Esophagus squamous epithelium (tissue), 5 donors: ENCODE measurements at regions not wholly inside any gene's neighbourhood (a gene's known extent, or its start where the extent isn't known, plus 50 kb on each side); places are given as distances from the start of the nearest gene placed in this dataset.
"Not testable (repeated sequence)": the region's sequence is repeated elsewhere in the genome, so short reads cannot be mapped to it uniquely, and the experiment has no call there.

Source experiments
- DNase-seq: peaks from one replicate; lab custom pipeline; 2025; lab: John Stamatoyannopoulos, UW
- H3K27ac ChIP-seq, 4 donors: fragments of 200-600 bp; sonication (generic); one replicate each; pipeline ENCODE4 v1.5.1; 2016 to 2019; ENCODE audit warnings: mild to moderate bottlenecking in 1 of 4
- H3K27me3 ChIP-seq, 4 donors: fragments of 200-600 bp; sonication (generic); 1 replicate in 3 of 4; 2 replicates in 1 of 4; pipeline versions ENCODE4 v1.5.1 to v1.6.0; 2017 to 2021; ENCODE audit warnings: antibody characterized with exemption in 1 of 4
- H3K36me3 ChIP-seq, 3 donors: fragments of 200-600 bp; sonication (generic); one replicate each; pipeline ENCODE4 v1.5.1; 2016 to 2019
- H3K4me1 ChIP-seq, 3 donors: fragments of 200-600 bp; sonication (generic); one replicate each; pipeline ENCODE4 v1.5.1; 2017 to 2019
- H3K4me3 ChIP-seq, 4 donors: fragments of 200-600 bp; sonication (generic); 1 replicate in 3 of 4; 2 replicates in 1 of 4; pipeline ENCODE4 v1.5.1; 2016 to 2019; ENCODE audit warnings: mild to moderate bottlenecking in 2 of 4, moderate library complexity in 1 of 4
- H3K9me3 ChIP-seq, 3 donors: fragments of 200-600 bp; sonication (generic); one replicate each; pipeline ENCODE4 v1.5.1; 2016 to 2019
- WGBS, 2 donors: methylation state at CpG; one replicate each; pipeline ENCODE4 v1.1.5; 2018; 5-methylcytosine and 5-hydroxymethylcytosine counted together
- intact Hi-C: fragments of 100-400 bp; cut with DNase I; formaldehyde crosslinking; loops from one replicate; pipeline ENCODE4 v1.15.0; 2022
- donor health status: DM: yes; HTN: yes; CAD: no.

DNA sequence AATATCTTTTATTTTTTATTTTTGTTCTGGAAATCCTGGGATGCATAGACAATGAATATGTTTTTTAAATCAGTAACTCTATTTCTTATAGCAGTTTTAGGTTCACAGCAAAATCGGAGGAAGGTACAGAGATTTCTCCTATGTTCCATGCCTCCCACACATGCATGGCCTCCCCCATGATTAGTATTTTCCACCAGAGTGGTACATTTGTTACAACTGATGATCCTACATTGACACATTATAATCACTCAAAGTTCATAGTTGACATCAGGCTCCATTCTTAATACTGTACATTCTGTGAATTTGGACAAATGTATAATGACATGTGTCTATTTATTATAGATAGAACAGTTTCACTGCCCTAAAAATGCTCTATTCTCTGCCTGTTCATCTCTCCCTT lies 99.0 kb upstream of the THOC3 start:
- H3K27me3 ChIP-seq, H3K4me3 ChIP-seq, intact Hi-C loops, H3K36me3 ChIP-seq, H3K27ac ChIP-seq, H3K9me3 ChIP-seq, DNase-seq, H3K4me1 ChIP-seq: not testable (repeated sequence)
- 60 to 65% methylated on average over 1 of the region's 1 CpG for WGBS, 2 donors

DNA sequence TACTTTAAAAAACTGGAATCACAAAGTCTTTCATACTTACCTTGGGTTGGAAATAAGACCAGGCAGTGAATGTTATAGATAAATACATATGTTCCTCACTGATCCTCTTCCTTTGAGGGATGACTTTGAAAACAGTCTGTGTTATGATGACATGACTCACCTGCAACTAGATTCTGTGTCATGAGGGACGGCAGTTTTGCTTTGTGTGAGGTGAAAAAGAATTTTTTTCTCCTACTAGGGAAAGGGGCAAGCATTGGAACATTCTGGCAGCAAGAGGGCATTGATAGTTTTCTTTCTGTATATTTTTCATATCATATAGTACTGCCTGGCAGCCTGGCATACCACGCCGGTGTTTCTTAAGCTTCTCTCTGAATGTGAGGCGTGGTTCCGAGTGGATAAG lies 99.8 kb upstream of the THOC3 start:
- H3K27ac ChIP-seq, H3K4me3 ChIP-seq, H3K4me1 ChIP-seq, H3K9me3 ChIP-seq, DNase-seq, intact Hi-C loops, H3K36me3 ChIP-seq, H3K27me3 ChIP-seq: not testable (repeated sequence)
- WGBS, 2 donors: 36 to 59% methylated on average over 5 of the region's 5 CpGs

DNA sequence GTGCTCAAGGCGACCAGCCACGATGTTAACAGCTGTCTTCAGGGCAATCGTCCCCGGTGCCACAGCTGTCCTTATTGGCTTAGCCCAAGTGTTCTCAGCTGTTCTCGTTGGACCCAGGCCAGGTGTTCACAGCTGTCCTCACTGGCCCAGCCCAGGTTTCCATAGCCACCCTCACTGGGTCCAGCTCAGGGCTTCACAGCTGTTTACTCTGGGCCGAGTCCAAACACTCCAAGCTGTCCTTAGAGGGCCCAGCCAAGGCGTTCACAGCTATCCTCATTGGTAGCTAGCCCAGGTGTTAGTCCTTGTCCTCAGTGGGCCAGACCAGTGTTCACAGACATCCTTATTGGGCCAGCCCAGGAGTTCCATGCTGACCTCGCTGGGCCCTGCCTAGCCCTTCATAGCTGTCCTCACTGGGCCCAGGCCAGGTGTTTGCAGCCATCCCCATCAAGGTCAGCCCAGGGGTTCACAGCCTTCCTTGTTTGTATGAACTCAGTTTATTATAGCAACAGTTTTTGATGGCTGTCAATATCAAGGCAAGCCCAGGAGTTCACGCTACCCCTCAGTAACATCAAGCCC lies 106.0 kb upstream of the THOC3 start:
- intact Hi-C loops, H3K27ac ChIP-seq, H3K9me3 ChIP-seq, H3K4me3 ChIP-seq, H3K36me3 ChIP-seq, DNase-seq, H3K4me1 ChIP-seq, H3K27me3 ChIP-seq: not testable (repeated sequence)
- 80% methylated on average over 1 of the region's 9 CpGs; no CpG with 5 or more reads in 1 of the 2 donors for WGBS, 2 donors

GRCh38 chr5:176083717-176084116 lies 115.6 kb upstream of the THOC3 start:
- H3K4me1 ChIP-seq, H3K36me3 ChIP-seq, DNase-seq, H3K27ac ChIP-seq, intact Hi-C loops, H3K9me3 ChIP-seq, H3K27me3 ChIP-seq, H3K4me3 ChIP-seq: not testable (repeated sequence)
- no CpG with 5 or more reads among the region's 9 CpGs for WGBS, 2 donors

DNA sequence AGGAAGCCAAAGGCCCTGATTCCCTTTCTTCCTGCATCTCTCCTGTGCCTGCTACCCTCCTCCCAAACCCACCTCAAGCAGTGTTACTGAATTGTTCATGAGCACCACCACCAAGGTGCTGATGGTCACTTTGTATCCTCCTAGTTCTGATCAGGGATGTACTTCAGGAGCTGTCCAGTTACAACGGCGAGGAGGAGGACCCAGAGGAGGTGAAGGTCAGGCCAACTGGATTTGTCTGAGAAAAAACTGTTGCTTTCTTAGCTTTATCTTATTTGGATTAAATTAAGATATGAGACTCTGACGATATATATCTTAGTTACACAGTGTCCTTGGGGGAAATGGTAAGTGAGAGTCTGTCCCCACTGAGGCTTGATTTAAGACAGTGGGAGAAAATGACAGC lies 135.0 kb upstream of the THOC3 start:
- H3K27ac ChIP-seq, H3K4me1 ChIP-seq, H3K4me3 ChIP-seq, H3K27me3 ChIP-seq, intact Hi-C loops, H3K36me3 ChIP-seq, DNase-seq, H3K9me3 ChIP-seq: not testable (repeated sequence)
- 49 to 83% methylated on average over 1 to 3 of the region's 3 CpGs for WGBS, 2 donors

DNA sequence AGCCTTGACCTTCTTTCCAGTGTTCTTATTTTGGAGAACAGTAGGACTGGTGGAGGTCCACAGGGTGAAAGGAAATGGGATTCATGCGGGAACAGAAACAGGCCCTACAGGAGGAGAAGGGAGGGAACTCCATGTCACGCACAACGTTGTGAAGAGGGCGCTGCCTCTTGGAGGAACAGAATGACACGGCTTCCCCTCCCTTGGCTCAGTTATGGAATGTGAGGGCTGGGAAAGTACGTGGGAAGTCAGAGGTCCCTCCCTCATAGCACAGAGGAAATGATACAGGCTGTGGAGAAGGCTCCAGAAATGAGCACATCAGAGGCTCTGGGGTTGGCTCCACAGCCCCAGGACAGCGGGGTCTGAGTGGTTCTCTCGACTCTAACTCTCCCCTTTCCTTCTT lies 125.3 kb upstream of the SIMC1 start:
- H3K9me3 ChIP-seq, H3K36me3 ChIP-seq, intact Hi-C loops, DNase-seq, H3K4me3 ChIP-seq, H3K27me3 ChIP-seq, H3K4me1 ChIP-seq, H3K27ac ChIP-seq: not testable (repeated sequence)
- WGBS, 2 donors: no CpG with 5 or more reads among the region's 8 CpGs

GRCh38 chr5:176113673-176114335 lies 124.4 kb upstream of the SIMC1 start:
- DNase-seq, H3K27me3 ChIP-seq, H3K9me3 ChIP-seq, intact Hi-C loops, H3K4me1 ChIP-seq, H3K36me3 ChIP-seq, H3K27ac ChIP-seq, H3K4me3 ChIP-seq: not testable (repeated sequence)
- no CpG with 5 or more reads among the region's 6 CpGs for WGBS, 2 donors

GRCh38 chr5:176114825-176115224 lies 123.4 kb upstream of the SIMC1 start:
- H3K27ac ChIP-seq, H3K36me3 ChIP-seq, H3K9me3 ChIP-seq, H3K4me1 ChIP-seq, H3K27me3 ChIP-seq, intact Hi-C loops, DNase-seq, H3K4me3 ChIP-seq: not testable (repeated sequence)
- WGBS, 2 donors: 76 to 77% methylated on average over 3 to 4 of the region's 7 CpGs

- intact Hi-C loops, H3K27ac ChIP-seq, H3K4me3 ChIP-seq, H3K27me3 ChIP-seq, DNase-seq, H3K36me3 ChIP-seq, H3K9me3 ChIP-seq, H3K4me1 ChIP-seq: not testable (repeated sequence)
- WGBS, 2 donors: 0% methylated on average over 1 to 2 of the region's 8 CpGs
Measured at GRCh38 chr5:176117699-176118238, 120.5 kb upstream of the SIMC1 start.

- H3K4me3 ChIP-seq, H3K27ac ChIP-seq, DNase-seq, H3K9me3 ChIP-seq, intact Hi-C loops, H3K27me3 ChIP-seq, H3K36me3 ChIP-seq, H3K4me1 ChIP-seq: not testable (repeated sequence)
- 34 to 51% methylated on average over 2 of the region's 2 CpGs for WGBS, 2 donors
Measured at GRCh38 chr5:176122361-176122760, 115.9 kb upstream of the SIMC1 start.

DNA sequence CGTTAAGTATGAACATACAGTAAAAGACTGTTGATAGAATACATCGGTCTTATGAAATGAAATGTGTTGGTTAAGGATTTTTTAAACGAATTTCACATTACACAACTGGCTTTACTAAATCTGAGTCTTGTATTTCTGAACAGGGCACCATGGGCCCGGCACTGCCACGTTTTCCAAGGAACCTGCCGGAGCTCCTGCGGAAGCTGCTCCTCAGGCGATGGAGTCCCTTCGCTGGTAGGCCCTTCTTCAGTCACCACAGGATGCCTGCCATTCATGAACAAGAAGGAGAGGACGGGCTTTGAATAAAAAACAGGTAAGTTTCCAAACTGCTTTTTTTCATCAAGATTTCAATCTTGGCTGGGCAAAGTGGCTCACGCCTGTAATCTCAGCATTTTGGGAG lies 114.1 kb upstream of the SIMC1 start:
- H3K4me1 ChIP-seq, H3K9me3 ChIP-seq, H3K4me3 ChIP-seq, H3K27me3 ChIP-seq, intact Hi-C loops, H3K27ac ChIP-seq, H3K36me3 ChIP-seq, DNase-seq: not testable (repeated sequence)
- WGBS, 2 donors: 83 to 94% methylated on average over 5 to 11 of the region's 11 CpGs
